HG03045 (cell line): ENCODE measurements at regions not wholly inside any gene's neighbourhood (a gene's known extent, or its start where the extent isn't known, plus 50 kb on each side); places are given as distances from the start of the nearest gene placed in this dataset.

Source experiments
- ATAC-seq: cut with Tn5 transposase; IDR thresholded peaks from one replicate; pipeline ENCODE4 v1.9.1; 2021; ENCODE audit warnings: mild to moderate bottlenecking, moderate library complexity; ENCODE audit not compliant: unreplicated experiment

GRCh38 chr11:127273593-127274327 lies 273.2 kb upstream of the KIRREL3 start:
- no peak for ATAC-seq

- ATAC-seq: no peak
Measured at GRCh38 chr11:127270851-127271250, 270.3 kb upstream of the KIRREL3 start.

GRCh38 chr11:127269911-127270310 lies 269.3 kb upstream of the KIRREL3 start:
- ATAC-seq: no peak

GRCh38 chr11:127268932-127269331 lies 268.4 kb upstream of the KIRREL3 start:
- ATAC-seq: no peak

GRCh38 chr11:127268521-127268920 lies 268.0 kb upstream of the KIRREL3 start:
- no peak for ATAC-seq

GRCh38 chr11:127259102-127259501 lies 258.5 kb upstream of the KIRREL3 start:
- no peak for ATAC-seq

GRCh38 chr11:127255209-127255608 lies 254.6 kb upstream of the KIRREL3 start:
- no peak for ATAC-seq

GRCh38 chr11:127252321-127252720 lies 251.8 kb upstream of the KIRREL3 start:
- no peak for ATAC-seq

GRCh38 chr11:127249576-127249975 lies 249.0 kb upstream of the KIRREL3 start:
- no peak for ATAC-seq

- no peak for ATAC-seq
Measured at GRCh38 chr11:127248476-127248875, 247.9 kb upstream of the KIRREL3 start.

GRCh38 chr11:127247261-127247851 lies 246.8 kb upstream of the KIRREL3 start:
- ATAC-seq: no peak

GRCh38 chr11:127242676-127243075 lies 242.1 kb upstream of the KIRREL3 start:
- ATAC-seq: no peak

GRCh38 chr11:127238321-127238720 lies 237.8 kb upstream of the KIRREL3 start:
- no peak for ATAC-seq

- no peak for ATAC-seq
Measured at GRCh38 chr11:127236776-127237175, 236.2 kb upstream of the KIRREL3 start.

GRCh38 chr11:127233998-127234397 lies 233.4 kb upstream of the KIRREL3 start:
- ATAC-seq: no peak

- no peak for ATAC-seq
Measured at GRCh38 chr11:127230392-127230791, 229.8 kb upstream of the KIRREL3 start.

- ATAC-seq: no peak
Measured at GRCh38 chr11:127226949-127227348, 226.4 kb upstream of the KIRREL3 start.

- no peak for ATAC-seq
Measured at GRCh38 chr11:127226380-127226779, 225.8 kb upstream of the KIRREL3 start.

- no peak for ATAC-seq
Measured at GRCh38 chr11:127225619-127226018, 225.0 kb upstream of the KIRREL3 start.

- ATAC-seq: no peak
Measured at GRCh38 chr11:127224276-127224675, 223.7 kb upstream of the KIRREL3 start.

- ATAC-seq: no peak
Measured at GRCh38 chr11:127223633-127224032, 223.1 kb upstream of the KIRREL3 start.

GRCh38 chr11:127223026-127223425 lies 222.5 kb upstream of the KIRREL3 start:
- ATAC-seq: no peak

GRCh38 chr11:127219704-127220103 lies 219.1 kb upstream of the KIRREL3 start:
- no peak for ATAC-seq
